ENCODE measurements at regions not wholly inside any gene's neighbourhood (a gene's known extent, or its start where the extent isn't known, plus 50 kb on each side); places are given as distances from the start of the nearest gene placed in this dataset.
"Not testable (repeated sequence)": the region's sequence is repeated elsewhere in the genome, so short reads cannot be mapped to it uniquely, and the experiment has no call there.

GRCh38 chr10:114872519-114873087, 51.0 kb downstream of the FHIP2A start:
- no peaks in the 10 kb centered on the region for H3K9me2 ChIP-seq (ENCODE audit: insufficient read depth, low read length)
- H3F3A ChIP-seq (ENCODE audit: insufficient read depth, low read length, poor library complexity, severe bottlenecking), result no peaks in the 10 kb centered on the region
- no peaks in the 10 kb centered on the region for H3K9me3 ChIP-seq (ENCODE audit: low read length)
- H3K4me2 ChIP-seq (ENCODE audit: low read length), result no peak overlapping the region
- TF ChIP-seq RAD21 (conservative IDR thresholded peaks at IDR 0.05) (no peak), CTCF (IDR thresholded peaks at IDR 0.05; ENCODE audit: poor library complexity, severe bottlenecking) (peak; percentile 8), TAF1 (IDR thresholded peaks at IDR 0.05; ENCODE audit: low read depth) (no peak), EP300 (conservative IDR thresholded peaks at IDR 0.05; ENCODE audit: poor library complexity, severe bottlenecking) (peak; percentile 94), SMC3 (conservative IDR thresholded peaks at IDR 0.05; ENCODE audit: poor library complexity) (no peak), POLR2AphosphoS5 (IDR thresholded peaks at IDR 0.05) (peak; percentile 85), EZH2 (IDR thresholded peaks at IDR 0.05; ENCODE audit: borderline replicate concordance, insufficient read depth, low read length, poor library complexity, severe bottlenecking) (no peak), REST (IDR thresholded peaks at IDR 0.05; ENCODE audit: borderline replicate concordance) (peak; percentile 97), MXI1 (conservative IDR thresholded peaks at IDR 0.05; ENCODE audit: poor library complexity, severe bottlenecking) (no peak)
- peak overlapping the region; percentile 88 for H3K27ac ChIP-seq (ENCODE audit: low read length)
- no peaks in the 10 kb centered on the region for H4K20me1 ChIP-seq (ENCODE audit: insufficient read depth)
- peak overlapping the region; percentile 39 for H3K4me3 ChIP-seq (ENCODE audit: low read length)
- H2AFZ ChIP-seq (ENCODE audit: low read depth, low read length), result no peak overlapping the region
- peak overlapping the region; percentile 44 for H3K9ac ChIP-seq (ENCODE audit: low read length)
- H3K79me2 ChIP-seq (replicated peaks; ENCODE audit: insufficient read depth, low read length), result no peaks in the 10 kb centered on the region
- H3K27me3 ChIP-seq (ENCODE audit: insufficient read depth, low read depth, low read length), result no peaks in the 10 kb centered on the region
- no peaks in the 10 kb centered on the region for H3K36me3 ChIP-seq (ENCODE audit: insufficient read depth, low read length)

- TF ChIP-seq POLR2AphosphoS5 (IDR thresholded peaks at IDR 0.05) (peak; percentile 41), CTCF (IDR thresholded peaks at IDR 0.05; ENCODE audit: poor library complexity, severe bottlenecking) (peak; percentile 62), EP300 (conservative IDR thresholded peaks at IDR 0.05; ENCODE audit: poor library complexity, severe bottlenecking) (no peak), MXI1 (conservative IDR thresholded peaks at IDR 0.05; ENCODE audit: poor library complexity, severe bottlenecking) (no peak), RAD21 (conservative IDR thresholded peaks at IDR 0.05) (peak; percentile 60), SMC3 (conservative IDR thresholded peaks at IDR 0.05; ENCODE audit: poor library complexity) (peak; percentile 56)
- Histone ChIP-seq H3K9ac (ENCODE audit: low read length) (peak overlapping the region; percentile 22), H3K27ac (ENCODE audit: low read length) (peak overlapping the region; percentile 46), H3K9me3 (ENCODE audit: low read length) (no peaks in the 10 kb centered on the region), H3K4me3 (ENCODE audit: low read length) (peak overlapping the region; percentile 14), H3K36me3 (ENCODE audit: insufficient read depth, low read length) (no peaks in the 10 kb centered on the region), H3K9me2 (ENCODE audit: insufficient read depth, low read length) (no peaks in the 10 kb centered on the region), H3K79me2 (replicated peaks; ENCODE audit: insufficient read depth, low read length) (no peaks in the 10 kb centered on the region), H3K4me2 (ENCODE audit: low read length) (no peak overlapping the region), H3F3A (ENCODE audit: insufficient read depth, low read length, poor library complexity, severe bottlenecking) (no peaks in the 10 kb centered on the region), H3K27me3 (ENCODE audit: insufficient read depth, low read depth, low read length) (no peaks in the 10 kb centered on the region), H2AFZ (ENCODE audit: low read depth, low read length) (no peak overlapping the region), H4K20me1 (ENCODE audit: insufficient read depth) (no peaks in the 10 kb centered on the region)
These were observed 53.3 kb downstream of the FHIP2A start for GRCh38 chr10:114874827-114875411.

- not testable (repeated sequence) for H3K27ac ChIP-seq (ENCODE audit: low read length); H2AFZ ChIP-seq (ENCODE audit: low read depth, low read length); H3K9me2 ChIP-seq (ENCODE audit: insufficient read depth, low read length); H3K36me3 ChIP-seq (ENCODE audit: insufficient read depth, low read length); H3K9ac ChIP-seq (ENCODE audit: low read length); H3K4me2 ChIP-seq (ENCODE audit: low read length); H3K4me3 ChIP-seq (ENCODE audit: low read length); H3K79me2 ChIP-seq (replicated peaks; ENCODE audit: insufficient read depth, low read length); H4K20me1 ChIP-seq (ENCODE audit: insufficient read depth); H3K9me3 ChIP-seq (ENCODE audit: low read length); H3K27me3 ChIP-seq (ENCODE audit: insufficient read depth, low read depth, low read length); H3F3A ChIP-seq (ENCODE audit: insufficient read depth, low read length, poor library complexity, severe bottlenecking)
These were observed 54.1 kb downstream of the FHIP2A start for GRCh38 chr10:114875590-114876081.
